BE2C (cell line): ENCODE measurements at regions not wholly inside any gene's neighbourhood (a gene's known extent, or its start where the extent isn't known, plus 50 kb on each side); places are given as distances from the start of the nearest gene placed in this dataset.

Experiments used
- DNase-seq: peaks from one replicate; pipeline ENCODE4 v3.0.0-alpha.2; 2020
- H3K27me3 ChIP-seq: fragments of 250-450 bp; sonication (Bioruptor Pico); 2 replicates; pipeline ENCODE4 v1.5.1; 2020; ENCODE audit warnings: mild to moderate bottlenecking
- H3K36me3 ChIP-seq: fragments of 250-450 bp; sonication (Bioruptor Pico); 2 replicates; pipeline ENCODE4 v1.5.1; 2020; ENCODE audit warnings: mild to moderate bottlenecking
- H3K4me1 ChIP-seq: fragments of 250-450 bp; sonication (Bioruptor Pico); 2 replicates; pipeline ENCODE4 v1.5.1; 2020
- H3K4me3 ChIP-seq: 2 replicates; pipeline ENCODE4 v1.5.1; 2011; ENCODE audit warnings: low read depth, low read length
- H3K9me3 ChIP-seq: fragments of 250-450 bp; sonication (Bioruptor Pico); 2 replicates; pipeline ENCODE4 v1.5.1; 2020
- CTCF ChIP-seq: IDR thresholded peaks from 2 replicates; pipeline ENCODE4 v1.5.1; 2012; ENCODE audit warnings: mild to moderate bottlenecking, low read depth, low read length

GRCh38 chr11:127737499-127737898 is 736.9 kb upstream of the KIRREL3 start:
- H3K36me3 ChIP-seq, result no peaks in the 10 kb centered on the region
- no peak for DNase-seq
- H3K4me1 ChIP-seq, result no peaks in the 10 kb centered on the region
- H3K27me3 ChIP-seq, result no peaks in the 10 kb centered on the region
- H3K9me3 ChIP-seq, result no peaks in the 10 kb centered on the region
- no peak for TF ChIP-seq CTCF
- no peak overlapping the region for H3K4me3 ChIP-seq

GRCh38 chr11:127733552-127733951 is 733.0 kb upstream of the KIRREL3 start:
- no peaks in the 10 kb centered on the region for H3K27me3 ChIP-seq
- H3K4me3 ChIP-seq, result no peak overlapping the region
- no peaks in the 10 kb centered on the region for H3K36me3 ChIP-seq
- no peak for DNase-seq
- no peak for TF ChIP-seq CTCF
- no peaks in the 10 kb centered on the region for H3K4me1 ChIP-seq
- H3K9me3 ChIP-seq, result no peaks in the 10 kb centered on the region

- no peaks in the 10 kb centered on the region for H3K36me3 ChIP-seq
- H3K9me3 ChIP-seq, result no peaks in the 10 kb centered on the region
- no peaks in the 10 kb centered on the region for H3K4me1 ChIP-seq
- H3K27me3 ChIP-seq, result no peaks in the 10 kb centered on the region
- TF ChIP-seq CTCF, result no peak
- DNase-seq, result no peak
- no peak overlapping the region for H3K4me3 ChIP-seq
These were observed 725.8 kb upstream of the KIRREL3 start for GRCh38 chr11:127726367-127726766.

GRCh38 chr11:127723714-127724113 is 723.1 kb upstream of the KIRREL3 start:
- DNase-seq, result no peak
- no peak for TF ChIP-seq CTCF
- Histone ChIP-seq H3K9me3 (no peaks in the 10 kb centered on the region), H3K27me3 (no peaks in the 10 kb centered on the region), H3K4me1 (no peaks in the 10 kb centered on the region), H3K36me3 (no peaks in the 10 kb centered on the region), H3K4me3 (no peak overlapping the region)

DNA sequence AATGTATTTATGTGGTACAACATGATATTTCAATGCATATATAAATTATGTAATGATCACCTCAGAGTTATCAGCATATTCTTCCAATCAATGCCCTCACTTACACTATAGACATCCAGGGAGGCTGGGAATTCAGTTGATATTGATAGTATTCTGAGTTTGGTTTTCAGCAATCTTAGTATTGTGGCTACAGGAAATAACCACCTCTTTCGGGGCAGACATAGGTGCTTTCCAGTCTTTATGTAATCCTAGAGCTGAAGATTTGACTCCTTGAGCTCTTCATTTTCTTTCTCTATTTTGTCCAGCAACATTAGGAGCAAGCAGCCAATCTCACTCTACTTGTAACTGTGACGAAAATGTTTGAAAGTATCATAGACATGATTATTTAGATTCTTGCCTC is 712.7 kb upstream of the KIRREL3 start:
- Histone ChIP-seq H3K27me3 (no peaks in the 10 kb centered on the region), H3K4me1 (no peaks in the 10 kb centered on the region), H3K9me3 (no peaks in the 10 kb centered on the region), H3K4me3 (no peak overlapping the region), H3K36me3 (no peaks in the 10 kb centered on the region)
- no peak for DNase-seq
- TF ChIP-seq CTCF, result no peak

- Histone ChIP-seq H3K4me3 (no peak overlapping the region), H3K9me3 (no peaks in the 10 kb centered on the region), H3K36me3 (no peaks in the 10 kb centered on the region), H3K27me3 (no peaks in the 10 kb centered on the region), H3K4me1 (no peaks in the 10 kb centered on the region)
- DNase-seq, result no peak
- no peak for TF ChIP-seq CTCF
These were observed 711.2 kb upstream of the KIRREL3 start for GRCh38 chr11:127711748-127712147.
